Mononuclear cell (primary cell): ENCODE measurements at regions not wholly inside any gene's neighbourhood (a gene's known extent, or its start where the extent isn't known, plus 50 kb on each side); places are given as distances from the start of the nearest gene placed in this dataset.

Experiments used
- H3K27me3 ChIP-seq: 2 replicates; pipeline ENCODE4 v1.6.0; 2011; ENCODE audit warnings: low read length, control low read depth; ENCODE audit not compliant: insufficient read depth
- H3K4me1 ChIP-seq: 2 replicates; pipeline ENCODE4 v1.5.1; 2011; ENCODE audit warnings: mild to moderate bottlenecking, low read length, control low read depth; ENCODE audit not compliant: insufficient read depth
- H3K4me3 ChIP-seq: 2 replicates; pipeline ENCODE4 v1.5.1; 2011; ENCODE audit warnings: mild to moderate bottlenecking, low read length, moderate library complexity
- H3K9me3 ChIP-seq: 2 replicates; pipeline ENCODE4 v1.5.1; 2011; ENCODE audit warnings: low read depth, mild to moderate bottlenecking, control low read depth, low read length

DNA sequence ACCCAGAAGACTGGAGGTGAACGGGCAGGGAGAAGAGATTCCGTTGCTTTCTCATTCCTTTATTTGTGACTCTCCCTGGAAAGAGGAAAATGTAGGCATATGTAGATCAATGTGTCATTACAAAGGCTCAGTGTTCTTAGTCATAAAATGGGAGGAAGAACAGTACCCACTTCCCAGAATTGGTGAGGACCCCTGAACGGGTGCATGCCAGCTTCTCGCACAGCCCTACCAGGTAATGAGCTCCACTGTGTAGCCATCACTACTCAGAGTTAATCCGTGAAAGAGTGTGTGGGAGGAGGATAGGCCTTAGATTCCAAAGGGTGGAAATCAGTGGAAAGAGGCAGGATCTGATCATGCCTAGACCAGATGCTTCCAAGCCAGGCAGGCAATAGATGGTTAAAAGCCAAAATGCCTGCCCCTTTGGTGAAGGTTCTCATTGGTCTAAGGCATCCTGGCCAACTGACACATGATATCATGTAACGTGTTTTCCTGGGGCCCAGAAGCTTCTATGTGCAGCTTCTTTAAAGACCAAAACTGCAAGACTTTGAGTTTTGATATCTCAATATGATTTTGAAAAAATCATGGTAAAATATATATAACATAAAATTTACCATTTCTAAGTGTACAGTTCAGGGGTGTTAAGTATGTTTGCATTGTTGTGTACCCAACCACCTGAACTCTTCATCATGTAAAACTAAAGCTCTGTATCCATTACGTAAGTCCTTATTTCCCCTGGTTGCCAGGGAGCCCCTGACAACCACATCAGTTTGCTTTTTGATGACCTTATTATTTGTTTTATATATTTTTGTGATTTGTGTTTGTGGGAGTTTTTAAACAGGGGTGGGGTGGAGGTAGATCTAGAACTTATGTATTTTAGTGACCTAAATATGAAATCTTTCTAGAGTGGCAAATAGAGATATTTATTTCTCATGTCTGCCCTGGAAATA is 402.2 kb upstream of the CFAP20DC start:
- Histone ChIP-seq H3K9me3 (no peaks in the 10 kb centered on the region), H3K4me1 (peaks cover 31% of the 10 kb centered on the region), H3K4me3 (no peak overlapping the region), H3K27me3 (no peaks in the 10 kb centered on the region)

DNA sequence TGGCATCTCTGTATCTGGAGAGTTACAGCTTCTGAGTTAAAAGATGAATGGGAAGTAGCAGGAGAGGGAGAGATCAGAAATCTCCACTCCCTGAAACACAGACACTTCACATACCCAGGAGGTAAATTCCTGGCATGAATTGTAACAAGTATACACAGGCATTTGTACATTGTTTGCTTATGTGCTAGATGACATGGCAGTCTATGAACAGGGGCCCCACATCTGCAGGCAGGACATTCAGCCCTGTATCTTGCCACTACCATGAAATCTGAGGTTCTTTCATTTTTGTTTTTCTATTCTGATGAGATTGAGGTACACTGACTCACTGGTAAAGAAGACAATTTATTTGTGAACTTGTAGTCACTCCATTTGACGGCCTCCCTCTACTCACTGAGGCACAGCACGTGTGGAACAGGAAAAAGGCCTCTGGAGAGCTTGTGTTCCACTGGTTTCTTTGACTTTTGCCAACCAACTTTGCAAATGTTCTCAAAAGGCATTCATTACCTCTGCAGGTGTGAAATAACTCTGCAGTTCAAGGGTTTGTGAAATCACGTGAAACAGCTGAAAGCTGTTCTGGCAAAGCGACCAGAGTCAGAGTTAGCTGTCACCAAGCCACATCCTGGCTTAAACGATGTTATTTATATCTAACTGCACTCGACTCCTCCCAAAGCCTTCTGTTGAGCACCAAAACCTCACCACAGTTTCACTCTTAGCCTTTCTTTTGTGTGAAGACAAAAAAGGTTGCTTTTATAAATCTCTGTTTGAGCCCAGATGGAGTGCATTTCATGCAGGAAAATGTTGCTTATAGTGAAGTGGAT is 401.3 kb upstream of the CFAP20DC start:
- Histone ChIP-seq H3K27me3 (no peaks in the 10 kb centered on the region), H3K9me3 (no peaks in the 10 kb centered on the region), H3K4me1 (peaks cover 31% of the 10 kb centered on the region), H3K4me3 (no peak overlapping the region)

DNA sequence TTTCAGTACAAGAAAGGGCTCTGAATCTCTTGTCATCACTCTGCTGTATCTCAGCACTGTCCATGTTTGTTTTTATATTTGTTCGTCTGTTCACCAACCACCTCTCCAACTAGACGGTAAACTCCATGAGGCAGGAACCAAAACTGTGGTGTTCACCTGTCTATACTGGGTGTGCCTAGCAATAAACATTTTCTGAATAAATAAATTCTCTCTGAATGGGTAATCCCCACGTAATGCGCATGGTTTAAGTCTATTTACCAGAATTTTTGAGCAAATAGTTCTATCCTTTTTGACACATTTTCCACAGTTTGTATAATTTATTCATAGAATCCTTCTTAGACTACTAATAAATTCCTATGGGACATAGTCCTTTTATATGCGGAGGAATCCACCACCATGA is 400.6 kb upstream of the CFAP20DC start:
- H3K27me3 ChIP-seq: no peaks in the 10 kb centered on the region
- no peak overlapping the region for H3K4me3 ChIP-seq
- peaks cover 31% of the 10 kb centered on the region for H3K4me1 ChIP-seq
- H3K9me3 ChIP-seq: no peaks in the 10 kb centered on the region

DNA sequence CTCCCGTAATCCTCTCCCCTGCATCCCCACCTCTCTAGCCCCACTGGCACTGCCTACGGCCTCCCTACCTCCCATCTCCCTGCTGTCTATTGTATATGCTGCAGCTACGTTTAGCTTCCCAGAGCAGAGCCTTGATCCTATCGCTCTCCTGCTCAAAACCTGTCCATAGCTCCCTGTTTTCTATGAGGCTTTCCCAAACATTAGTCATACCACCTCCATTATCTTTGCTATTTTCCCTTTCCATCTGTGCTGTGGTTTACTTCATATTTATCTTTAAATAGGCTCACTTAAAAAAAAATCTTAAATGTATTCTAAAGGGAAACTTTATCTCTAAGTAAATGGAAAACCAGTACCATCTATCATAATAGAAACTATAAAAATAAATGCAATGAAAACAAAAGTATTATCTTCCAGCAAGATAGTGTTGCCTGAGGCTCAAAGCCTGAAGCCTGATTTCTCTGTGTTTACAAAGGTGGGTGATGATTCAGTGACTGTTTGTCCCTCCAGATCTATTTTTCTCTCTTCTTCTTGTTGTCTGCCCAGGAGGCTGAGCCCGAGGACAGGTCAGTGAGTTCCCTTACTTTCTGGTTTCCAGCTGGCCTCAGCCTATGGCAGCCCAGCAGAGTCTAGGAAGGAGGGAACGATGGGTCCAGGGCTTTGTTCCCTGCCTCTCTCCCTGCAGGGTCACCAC is 397.1 kb upstream of the CFAP20DC start:
- Histone ChIP-seq H3K4me3 (no peak overlapping the region), H3K9me3 (no peaks in the 10 kb centered on the region), H3K4me1 (peaks cover 23% of the 10 kb centered on the region), H3K27me3 (no peaks in the 10 kb centered on the region)

DNA sequence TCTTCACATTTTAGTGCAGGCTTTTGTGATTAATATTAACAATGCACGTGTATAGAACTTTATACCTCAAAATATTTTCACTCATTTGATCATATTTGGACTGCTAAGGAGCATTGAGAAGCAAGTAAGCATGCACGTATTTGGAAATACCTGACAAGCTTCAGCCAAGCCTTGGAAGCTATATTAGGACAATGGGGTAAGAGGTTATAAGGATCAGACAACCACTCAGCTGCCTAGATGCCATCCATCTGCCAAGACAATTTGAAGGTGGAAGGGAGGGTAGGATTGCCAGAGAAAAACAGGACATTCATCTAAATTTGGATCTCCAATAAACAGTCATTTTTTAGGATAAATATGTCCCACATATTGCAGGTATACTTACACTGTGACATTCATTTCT is 394.9 kb upstream of the CFAP20DC start:
- peaks cover under 1% of the 10 kb centered on the region for H3K4me1 ChIP-seq
- no peaks in the 10 kb centered on the region for H3K9me3 ChIP-seq
- H3K27me3 ChIP-seq: no peaks in the 10 kb centered on the region
- H3K4me3 ChIP-seq: no peak overlapping the region

DNA sequence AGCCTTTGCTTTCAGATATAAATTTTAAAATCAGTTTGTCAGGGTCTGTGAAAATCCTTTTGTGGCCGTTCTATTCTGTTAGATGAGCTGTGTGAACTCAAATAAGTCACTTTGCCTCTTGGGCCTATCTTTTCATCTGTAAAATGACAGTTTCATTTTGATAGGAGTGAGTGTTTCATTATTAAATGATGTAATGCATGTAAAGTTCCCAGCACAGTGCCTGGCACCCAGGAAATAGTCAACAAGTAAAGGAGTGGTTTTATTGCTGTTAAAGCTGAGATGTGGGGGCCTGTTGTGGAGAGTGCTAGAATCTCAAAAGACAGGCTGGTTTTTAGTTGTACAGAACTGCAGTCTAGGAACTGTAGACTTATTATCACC is 394.5 kb upstream of the CFAP20DC start:
- Histone ChIP-seq H3K27me3 (no peaks in the 10 kb centered on the region), H3K9me3 (no peaks in the 10 kb centered on the region), H3K4me3 (no peak overlapping the region), H3K4me1 (no peaks in the 10 kb centered on the region)

DNA sequence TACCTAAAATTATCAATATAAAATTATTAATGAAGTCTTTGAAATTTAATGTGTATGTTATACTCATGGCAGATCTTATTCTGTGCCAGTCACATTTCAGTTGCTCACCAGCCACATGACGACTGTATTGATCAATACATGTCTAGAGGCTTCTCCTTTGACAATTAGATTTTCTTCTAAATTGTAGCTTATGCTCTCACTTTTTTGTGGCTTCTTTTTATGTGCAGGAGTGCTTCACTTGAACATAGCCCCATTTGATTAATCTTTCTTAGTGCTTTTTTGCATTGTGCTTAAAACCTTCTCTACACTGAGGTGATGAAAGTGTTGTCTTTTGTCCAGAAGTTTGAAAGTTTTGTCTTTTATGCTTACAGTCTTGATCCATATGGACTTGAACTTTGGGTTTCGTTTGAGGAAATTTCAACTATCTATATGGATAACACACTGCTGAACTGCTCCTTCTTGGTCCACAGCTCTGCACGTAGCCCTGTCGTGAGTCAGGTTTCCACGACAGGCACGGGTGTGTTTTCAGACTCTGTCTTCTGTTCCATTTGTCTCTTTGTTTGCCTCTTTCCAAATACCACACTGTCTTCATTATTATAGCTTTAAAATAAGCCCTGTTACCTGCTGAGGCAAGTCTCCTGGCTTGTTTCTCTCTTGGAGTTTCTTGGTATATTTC is 393.9 kb upstream of the CFAP20DC start:
- Histone ChIP-seq H3K4me3 (no peak overlapping the region), H3K4me1 (peaks cover under 1% of the 10 kb centered on the region), H3K9me3 (no peaks in the 10 kb centered on the region), H3K27me3 (no peaks in the 10 kb centered on the region)

DNA sequence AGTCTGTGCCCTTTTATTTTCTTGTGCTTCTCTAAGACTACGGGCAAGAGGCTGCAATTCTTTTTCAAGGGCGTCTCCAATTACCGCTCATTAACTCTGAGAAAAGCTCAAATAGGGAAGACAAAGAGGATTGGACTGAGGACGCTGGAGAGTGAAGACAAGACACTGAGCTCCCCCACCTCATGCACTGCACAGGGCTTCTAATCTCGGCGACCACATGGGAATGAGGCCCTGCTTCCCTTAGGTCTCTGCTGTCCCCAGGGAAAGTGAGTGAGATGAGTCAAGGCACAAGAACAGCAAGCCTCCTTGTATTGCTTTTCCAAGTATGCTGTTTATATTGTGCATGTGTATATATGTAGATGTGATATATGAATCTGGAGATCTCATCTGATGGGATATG is 392.2 kb upstream of the CFAP20DC start:
- no peak overlapping the region for H3K4me3 ChIP-seq
- H3K4me1 ChIP-seq: peaks cover 7% of the 10 kb centered on the region
- H3K27me3 ChIP-seq: no peaks in the 10 kb centered on the region
- no peaks in the 10 kb centered on the region for H3K9me3 ChIP-seq

DNA sequence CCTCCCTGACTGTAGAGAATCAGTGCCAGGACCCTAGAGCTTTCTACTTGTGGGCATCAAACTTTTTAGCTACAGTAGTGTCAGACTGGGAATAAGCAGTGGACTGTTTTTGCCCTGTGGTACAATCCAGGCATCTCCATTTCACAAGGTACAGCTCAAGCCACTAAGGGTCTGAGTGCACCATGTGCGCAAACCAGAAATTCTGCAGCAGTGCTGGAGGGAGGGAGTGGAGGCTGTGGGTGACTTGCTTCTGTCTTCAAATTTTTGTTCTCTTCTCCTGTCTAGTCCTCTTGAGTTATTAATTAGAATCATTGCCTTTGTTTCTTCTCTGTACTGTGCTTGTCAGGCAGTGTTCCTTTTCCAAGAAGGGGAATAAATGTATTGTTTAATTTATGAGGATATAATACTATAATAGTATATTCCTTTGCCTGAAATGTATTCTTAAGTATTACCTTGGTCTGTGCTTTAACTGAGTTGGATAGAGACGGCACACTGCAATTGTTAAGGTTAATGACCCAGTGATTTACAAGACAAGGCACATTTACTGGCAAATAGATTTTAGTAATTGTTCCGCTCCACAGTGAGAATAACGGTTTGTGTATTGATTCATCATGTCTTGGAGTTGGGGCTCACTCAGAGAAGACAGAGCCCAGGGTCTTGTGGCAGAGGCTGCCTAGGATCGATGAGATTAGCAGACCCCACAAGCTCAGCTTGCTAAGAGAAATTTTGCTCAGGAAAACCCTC is 390.6 kb upstream of the CFAP20DC start:
- Histone ChIP-seq H3K4me1 (peaks cover 7% of the 10 kb centered on the region), H3K4me3 (no peak overlapping the region), H3K9me3 (no peaks in the 10 kb centered on the region), H3K27me3 (no peaks in the 10 kb centered on the region)

DNA sequence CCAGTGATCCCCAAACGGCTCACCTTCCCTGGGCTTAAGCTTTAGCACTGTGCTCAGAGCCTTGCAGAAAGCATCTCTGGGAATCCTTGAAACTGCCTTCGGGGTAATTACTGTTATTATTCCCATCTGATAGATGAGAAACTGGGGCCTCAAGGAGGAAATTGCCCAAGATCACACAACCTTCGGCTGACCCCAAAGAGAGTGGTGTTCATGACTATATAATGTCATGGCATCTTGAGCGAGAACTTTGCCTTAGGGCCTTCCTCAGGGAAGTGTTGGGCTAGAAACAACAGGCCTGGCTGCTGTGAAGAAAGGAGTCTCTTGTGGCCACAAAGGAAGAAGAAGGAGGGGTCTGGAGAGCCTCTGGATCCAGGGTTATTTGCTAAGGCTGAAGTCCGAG is 388.7 kb upstream of the CFAP20DC start:
- Histone ChIP-seq H3K4me3 (no peak overlapping the region), H3K4me1 (peaks cover 7% of the 10 kb centered on the region), H3K9me3 (no peaks in the 10 kb centered on the region), H3K27me3 (no peaks in the 10 kb centered on the region)

DNA sequence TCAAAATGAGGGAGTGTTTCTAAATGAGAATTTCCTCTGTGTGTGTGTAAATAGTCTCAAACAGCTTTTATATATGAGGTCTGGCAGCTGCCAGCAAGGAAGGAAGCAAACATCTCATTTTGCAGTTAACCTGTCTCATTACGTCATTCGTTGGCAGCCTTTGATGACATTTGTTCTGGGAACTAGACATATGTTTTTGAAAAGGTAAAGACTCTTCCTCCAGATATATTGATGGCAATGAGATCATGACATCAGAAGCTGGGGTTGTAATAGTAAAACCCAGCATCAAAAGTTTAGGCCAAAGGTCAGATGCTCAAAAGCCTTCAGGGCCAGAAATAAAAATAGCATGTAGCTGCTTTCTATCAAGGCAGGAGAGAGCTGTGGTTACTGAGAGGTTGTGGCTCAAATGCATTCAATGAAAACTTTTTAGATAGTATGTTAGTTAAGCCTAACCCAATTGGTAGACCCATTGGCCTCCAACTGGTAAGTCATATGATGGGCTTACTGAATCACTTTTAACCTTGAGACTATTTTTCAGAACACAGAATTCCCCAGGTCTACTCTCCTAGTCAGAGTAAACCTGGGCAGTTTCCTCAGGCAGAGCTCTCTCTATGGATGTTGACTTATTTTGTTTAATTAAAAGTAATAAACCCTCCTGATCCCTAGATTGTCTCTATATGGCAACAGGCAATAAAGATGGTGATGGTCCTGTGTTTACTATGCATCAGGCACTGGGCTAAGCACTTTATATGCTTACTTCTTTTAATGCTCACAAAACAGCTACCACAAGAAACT is 386.5 kb upstream of the CFAP20DC start:
- Histone ChIP-seq H3K27me3 (no peaks in the 10 kb centered on the region), H3K9me3 (no peaks in the 10 kb centered on the region), H3K4me1 (peaks cover 7% of the 10 kb centered on the region), H3K4me3 (no peak overlapping the region)

DNA sequence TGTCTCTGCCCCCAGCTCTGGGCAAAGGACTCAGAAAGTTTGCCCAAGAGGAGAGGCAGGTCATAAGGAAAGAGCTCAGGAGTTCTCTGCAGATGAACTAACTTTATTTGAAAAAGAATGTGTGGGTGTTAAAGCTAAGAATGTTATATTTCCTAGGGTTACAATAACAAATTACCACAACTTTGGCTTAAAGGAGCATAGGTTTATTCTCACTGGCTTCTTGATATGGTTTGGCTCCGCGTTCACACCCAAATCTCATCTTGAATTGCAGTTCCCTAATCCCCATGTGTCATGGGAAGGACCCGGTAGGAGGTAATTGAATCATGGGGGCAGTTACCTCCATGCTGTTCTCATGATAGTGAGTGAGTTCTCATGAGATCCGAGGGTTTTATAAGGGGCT is 383.7 kb upstream of the CFAP20DC start:
- H3K9me3 ChIP-seq: no peaks in the 10 kb centered on the region
- peaks cover 6% of the 10 kb centered on the region for H3K4me1 ChIP-seq
- H3K4me3 ChIP-seq: no peak overlapping the region
- H3K27me3 ChIP-seq: no peaks in the 10 kb centered on the region

DNA sequence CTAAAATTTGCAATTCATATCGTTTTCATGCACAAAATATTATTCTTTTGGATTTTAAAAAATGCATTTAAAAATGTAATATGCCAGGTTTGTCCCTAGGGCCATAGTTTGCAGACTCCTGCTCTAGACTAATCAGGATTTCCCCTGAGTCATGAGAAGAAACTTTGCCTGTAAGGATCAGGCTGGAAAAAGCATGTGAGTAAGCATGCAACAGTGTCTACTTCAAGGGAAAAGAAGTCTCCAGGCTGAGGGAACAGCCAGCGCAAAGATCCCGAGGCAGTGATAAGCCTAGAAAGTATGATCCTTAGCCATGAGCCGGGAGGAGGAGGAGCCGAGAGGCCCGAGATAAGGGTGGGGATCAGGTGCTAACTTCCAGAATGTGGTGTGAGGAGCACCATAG is 382.8 kb upstream of the CFAP20DC start:
- Histone ChIP-seq H3K4me3 (no peak overlapping the region), H3K4me1 (peaks cover 11% of the 10 kb centered on the region), H3K27me3 (no peaks in the 10 kb centered on the region), H3K9me3 (no peaks in the 10 kb centered on the region)
